GM18867 (cell line): ENCODE measurements at regions not wholly inside any gene's neighbourhood (a gene's known extent, or its start where the extent isn't known, plus 50 kb on each side); places are given as distances from the start of the nearest gene placed in this dataset.

Experiments
- ATAC-seq: cut with Tn5 transposase; IDR thresholded peaks from one replicate; pipeline ENCODE4 v1.9.1; 2021; ENCODE audit warnings: mild to moderate bottlenecking, moderate library complexity; ENCODE audit not compliant: unreplicated experiment

- peak; percentile 92 for ATAC-seq
These were observed 52.2 kb upstream of the KCNH7 start for GRCh38 chr2:162890690-162891311.

DNA sequence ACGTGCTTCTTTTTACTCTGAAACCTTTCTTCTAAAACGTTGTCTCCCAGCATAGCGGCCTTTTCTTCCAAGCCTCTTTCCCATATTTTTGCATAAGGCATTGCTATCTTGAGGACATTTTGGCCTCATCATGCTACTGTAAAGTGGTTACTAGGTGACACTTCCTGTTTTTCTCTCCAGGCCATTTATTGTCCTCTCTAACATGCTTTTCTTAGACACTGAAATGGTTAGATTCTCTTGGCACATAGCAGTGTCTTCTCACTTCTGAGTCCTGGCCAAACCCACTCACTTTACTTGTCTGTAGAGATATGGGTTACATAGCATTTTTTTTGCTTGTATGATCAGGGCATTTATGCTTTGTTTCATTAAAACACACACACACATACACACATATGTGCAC lies 50.1 kb upstream of the KCNH7 start:
- no peak for ATAC-seq
